IMR-90 (cell line): ENCODE measurements at regions not wholly inside any gene's neighbourhood (a gene's known extent, or its start where the extent isn't known, plus 50 kb on each side); places are given as distances from the start of the nearest gene placed in this dataset.

Experiments
- ATAC-seq: fragments of 200-7000 bp; cut with Tn5 transposase; 2 replicates; pipeline ENCODE4 v1.9.1; 2020; ENCODE audit warnings: low read depth, mild to moderate bottlenecking, moderate library complexity
- BruUV-seq: library from RNA; stranded (reverse); fragments of 400-500 nt; replicated peaks from 2 replicates; lab custom pipeline; 2021; lab: Mats Ljungman, UMichigan
- CTCF ChIA-PET: fragments of 300-600 bp; formaldehyde crosslinking; extraction: SDS; loops from one replicate; lab custom pipeline; 2021; ENCODE audit warnings: antibody characterized with exemption; lab: Yijun Ruan, JAX
- POLR2A ChIA-PET: fragments of 300-600 bp; sonication (Branson Sonifier 250); formaldehyde crosslinking; loops from one replicate; lab custom pipeline; 2022; ENCODE audit warnings: antibody characterized with exemption; ENCODE audit not compliant: unreplicated experiment; lab: Charles Lee
- DNase-seq: peaks from one replicate; pipeline ENCODE4 v3.0.0; 2013
- H2AFZ ChIP-seq: replicated peaks from 2 replicates; pipeline ENCODE3; 2013; ENCODE audit warnings: low read length, mild to moderate bottlenecking; ENCODE audit not compliant: poor library complexity
- H2AK5ac ChIP-seq: 2 replicates; pipeline ENCODE4 v1.6.1; 2013; ENCODE audit warnings: low read depth, low read length, inconsistent platforms
- H2AK9ac ChIP-seq: replicated peaks from 2 replicates; pipeline ENCODE3; 2013; ENCODE audit warnings: mild to moderate bottlenecking, low read depth, low read length, moderate library complexity; ENCODE audit not compliant: poor library complexity
- H2BK120ac ChIP-seq: 2 replicates; pipeline ENCODE4 v1.6.1; 2013; ENCODE audit warnings: low read depth, low read length, inconsistent platforms
- H2BK15ac ChIP-seq: 3 replicates; pipeline ENCODE4 v1.6.1; 2013; ENCODE audit warnings: low read depth, low read length, inconsistent platforms
- H2BK20ac ChIP-seq: 2 replicates; pipeline ENCODE4 v1.6.1; 2013; ENCODE audit warnings: low read depth, mild to moderate bottlenecking, inconsistent platforms, low read length, moderate library complexity
- H2BK5ac ChIP-seq: 2 replicates; pipeline ENCODE4 v1.6.1; 2013; ENCODE audit warnings: mild to moderate bottlenecking, low read depth, low read length, inconsistent platforms; ENCODE audit not compliant: poor library complexity, severe bottlenecking
- H3K14ac ChIP-seq: replicated peaks from 2 replicates; pipeline ENCODE4 v1.6.1; 2013; ENCODE audit warnings: low read depth, low read length, inconsistent platforms
- H3K18ac ChIP-seq: 2 replicates; pipeline ENCODE4 v1.6.1; 2013; ENCODE audit warnings: low read depth, low read length, control low read depth
- H3K23ac ChIP-seq: 2 replicates; pipeline ENCODE4 v1.6.1; 2013; ENCODE audit warnings: low read depth, low read length, inconsistent platforms
- H3K27ac ChIP-seq: 2 replicates; pipeline ENCODE4 v1.5.1; 2013; ENCODE audit warnings: mild to moderate bottlenecking, control low read depth, low read length; ENCODE audit not compliant: insufficient read depth
- H3K27me3 ChIP-seq: 2 replicates; pipeline ENCODE4 v1.6.1; 2013; ENCODE audit warnings: low read length; ENCODE audit not compliant: control insufficient read depth, insufficient read depth
- H3K36me3 ChIP-seq: 2 replicates; pipeline ENCODE4 v1.6.1; 2013; ENCODE audit warnings: low read length, mixed read lengths; ENCODE audit not compliant: control insufficient read depth, insufficient read depth
- H3K4ac ChIP-seq: 2 replicates; pipeline ENCODE4 v1.6.1; 2013; ENCODE audit warnings: low read depth, low read length, inconsistent platforms
- H3K4me1 ChIP-seq: 2 replicates; pipeline ENCODE4 v1.6.1; 2013; ENCODE audit warnings: low read length, mixed read lengths; ENCODE audit not compliant: control insufficient read depth, insufficient read depth
- H3K4me2 ChIP-seq: 2 replicates; pipeline ENCODE4 v1.6.1; 2013; ENCODE audit warnings: low read depth, mild to moderate bottlenecking, control low read depth, low read length, moderate library complexity
- H3K4me3 ChIP-seq: 2 replicates; pipeline ENCODE4 v1.5.1; 2013; ENCODE audit warnings: low read depth, mild to moderate bottlenecking, control low read depth, low read length, moderate library complexity; ENCODE audit not compliant: insufficient read depth
- H3K56ac ChIP-seq: 2 replicates; pipeline ENCODE4 v1.6.1; 2013; ENCODE audit warnings: low read length, inconsistent platforms; ENCODE audit not compliant: insufficient read depth; ENCODE audit errors: extremely low read depth
- H3K79me1 ChIP-seq, 2 experiments: 2 replicates each; pipeline ENCODE4 v1.6.1; 2013; ENCODE audit warnings: low read length in 2 of 2, inconsistent platforms in 1 of 2, low read depth in 1 of 2
- H3K9ac ChIP-seq: 2 replicates; pipeline ENCODE4 v1.6.1; 2013; ENCODE audit warnings: low read depth, low read length, control low read depth
- H3K9me1 ChIP-seq: 2 replicates; pipeline ENCODE4 v1.6.1; 2013; ENCODE audit warnings: low read length, inconsistent platforms; ENCODE audit not compliant: insufficient read depth
- H3K9me3 ChIP-seq: 2 replicates; pipeline ENCODE4 v1.6.1; 2013; ENCODE audit warnings: low read length; ENCODE audit not compliant: control insufficient read depth, insufficient read depth
- H4K20me1 ChIP-seq: 2 replicates; pipeline ENCODE4 v1.6.1; 2013; ENCODE audit warnings: low read length, inconsistent platforms; ENCODE audit not compliant: insufficient read depth
- H4K5ac ChIP-seq: 2 replicates; pipeline ENCODE4 v1.6.1; 2013; ENCODE audit warnings: mild to moderate bottlenecking, low read depth, low read length, control low read depth
- H4K8ac ChIP-seq, 2 experiments: 2 replicates each; pipeline ENCODE4 v1.6.1; 2013; ENCODE audit warnings: low read depth in 2 of 2, low read length in 2 of 2, control low read depth in 1 of 2, inconsistent platforms in 1 of 2
- H4K91ac ChIP-seq: 2 replicates; pipeline ENCODE4 v1.6.1; 2013; ENCODE audit warnings: low read depth, low read length, inconsistent platforms; ENCODE audit not compliant: insufficient read depth
- CEBPB ChIP-seq: IDR thresholded peaks from 2 replicates; pipeline ENCODE4 v1.6.1; 2012; ENCODE audit warnings: low read depth, low read length, improper control_type of control experiment
- FOS ChIP-seq: fragments of 150-350 bp; IDR thresholded peaks from 2 replicates; pipeline ENCODE4 v1.6.1; 2016; ENCODE audit warnings: low read depth, low read length
- MAFK ChIP-seq: IDR thresholded peaks from 2 replicates; pipeline ENCODE4 v1.6.1; 2012; ENCODE audit warnings: low read depth, low read length, improper control_type of control experiment
- MAZ ChIP-seq: IDR thresholded peaks from 2 replicates; pipeline ENCODE4 v1.6.1; 2012; ENCODE audit warnings: low read depth, mild to moderate bottlenecking, low read length, improper control_type of control experiment, moderate library complexity, borderline replicate concordance
- NFE2L2 ChIP-seq: fragments of 150-350 bp; IDR thresholded peaks from 2 replicates; pipeline ENCODE4 v1.6.1; 2016; ENCODE audit warnings: low read depth, mild to moderate bottlenecking, low read length
- POLR2A ChIP-seq: IDR thresholded peaks from 2 replicates; pipeline ENCODE4 v1.6.1; 2012; ENCODE audit warnings: mild to moderate bottlenecking, low read depth, low read length
- RAD21 ChIP-seq: IDR thresholded peaks from 2 replicates; pipeline ENCODE4 v1.6.1; 2012; ENCODE audit warnings: low read length, improper control_type of control experiment
- RCOR1 ChIP-seq: IDR thresholded peaks from 2 replicates; pipeline ENCODE4 v1.6.1; 2012; ENCODE audit warnings: mild to moderate bottlenecking, low read length, improper control_type of control experiment; ENCODE audit not compliant: insufficient replicate concordance
- RFX5 ChIP-seq: IDR thresholded peaks from 2 replicates; pipeline ENCODE4 v1.8.0; 2012; ENCODE audit warnings: low read depth, mild to moderate bottlenecking, low read length, moderate library complexity
- WGBS, 2 experiments: methylation state at CpG; one replicate each; pipeline versions ENCODE4 v1.1.5 to v1.1.7; 2013; ENCODE audit warnings: missing lambda C conversion rate in 2 of 2; ENCODE audit not compliant: insufficient read length in 1 of 2; ENCODE audit errors: extremely low coverage in 2 of 2; 5-methylcytosine and 5-hydroxymethylcytosine counted together
- dilution Hi-C: fragments of 300-500 bp; cut with HindIII; formaldehyde crosslinking; loops from one replicate; pipeline ENCODE4 v1.14.3; 2018; ENCODE audit warnings: low sequenced_read_pairs; ENCODE audit not compliant: unreplicated experiment
- in situ Hi-C: fragments of 300-500 bp; cut with MboI; formaldehyde crosslinking; loops from 3 replicates; pipeline ENCODE4 v1.14.3; 2019; ENCODE audit warnings: low sequenced_read_pairs, inconsistent platforms, mixed read lengths
- intact Hi-C: fragments of 100-400 bp; cut with micrococcal nuclease; formaldehyde crosslinking; loops from 2 replicates; pipeline ENCODE4 v1.10.0; 2022
- TF ChIP-seq, protein P1 (sequence below): conservative IDR thresholded peaks from 2 replicates; pipeline ENCODE4 v1.5.1; 2012; ENCODE audit warnings: mild to moderate bottlenecking, low read depth, low read length, improper control_type of control experiment
- TF ChIP-seq, protein P2 (sequence below): fragments of 150-350 bp; IDR thresholded peaks from 2 replicates; pipeline ENCODE4 v1.6.1; 2016; ENCODE audit warnings: low read depth, mild to moderate bottlenecking, low read length, moderate library complexity, borderline replicate concordance

- H2BK15ac ChIP-seq = no peak overlapping the region
- H3K23ac ChIP-seq = no peak overlapping the region
- ChIA-PET CTCF (no interaction called here), POLR2A (no interaction called here)
- dilution Hi-C loops (no loop called here), in situ Hi-C loops (no loop called here), intact Hi-C loops (no loop called here)
- no peak overlapping the region for H3K4me2 ChIP-seq
- ATAC-seq = no peak
- no peaks in the 10 kb centered on the region for H3K27me3 ChIP-seq
- no peaks in the 10 kb centered on the region for H3K79me1 ChIP-seq
- no CpG with 5 or more reads among the region's 2 CpGs for WGBS, 2 experiments
- no peak for DNase-seq
- H3K18ac ChIP-seq = no peak overlapping the region
- no peaks in the 10 kb centered on the region for H3K36me3 ChIP-seq
- H2AK9ac ChIP-seq = no peak overlapping the region
- H2BK20ac ChIP-seq = no peak overlapping the region
- H4K5ac ChIP-seq = no peak overlapping the region
- no peak overlapping the region for H2AFZ ChIP-seq
- no peak overlapping the region for H2AK5ac ChIP-seq
- no peak for TF ChIP-seq NFE2L2
- TF ChIP-seq RFX5 = no peak
- TF ChIP-seq, protein P1, sequence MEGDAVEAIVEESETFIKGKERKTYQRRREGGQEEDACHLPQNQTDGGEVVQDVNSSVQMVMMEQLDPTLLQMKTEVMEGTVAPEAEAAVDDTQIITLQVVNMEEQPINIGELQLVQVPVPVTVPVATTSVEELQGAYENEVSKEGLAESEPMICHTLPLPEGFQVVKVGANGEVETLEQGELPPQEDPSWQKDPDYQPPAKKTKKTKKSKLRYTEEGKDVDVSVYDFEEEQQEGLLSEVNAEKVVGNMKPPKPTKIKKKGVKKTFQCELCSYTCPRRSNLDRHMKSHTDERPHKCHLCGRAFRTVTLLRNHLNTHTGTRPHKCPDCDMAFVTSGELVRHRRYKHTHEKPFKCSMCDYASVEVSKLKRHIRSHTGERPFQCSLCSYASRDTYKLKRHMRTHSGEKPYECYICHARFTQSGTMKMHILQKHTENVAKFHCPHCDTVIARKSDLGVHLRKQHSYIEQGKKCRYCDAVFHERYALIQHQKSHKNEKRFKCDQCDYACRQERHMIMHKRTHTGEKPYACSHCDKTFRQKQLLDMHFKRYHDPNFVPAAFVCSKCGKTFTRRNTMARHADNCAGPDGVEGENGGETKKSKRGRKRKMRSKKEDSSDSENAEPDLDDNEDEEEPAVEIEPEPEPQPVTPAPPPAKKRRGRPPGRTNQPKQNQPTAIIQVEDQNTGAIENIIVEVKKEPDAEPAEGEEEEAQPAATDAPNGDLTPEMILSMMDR = no peak
- TF ChIP-seq RAD21 = no peak
- TF ChIP-seq RCOR1 = no peak
- TF ChIP-seq FOS = no peak
- no peak for TF ChIP-seq CEBPB
- TF ChIP-seq, protein P2, sequence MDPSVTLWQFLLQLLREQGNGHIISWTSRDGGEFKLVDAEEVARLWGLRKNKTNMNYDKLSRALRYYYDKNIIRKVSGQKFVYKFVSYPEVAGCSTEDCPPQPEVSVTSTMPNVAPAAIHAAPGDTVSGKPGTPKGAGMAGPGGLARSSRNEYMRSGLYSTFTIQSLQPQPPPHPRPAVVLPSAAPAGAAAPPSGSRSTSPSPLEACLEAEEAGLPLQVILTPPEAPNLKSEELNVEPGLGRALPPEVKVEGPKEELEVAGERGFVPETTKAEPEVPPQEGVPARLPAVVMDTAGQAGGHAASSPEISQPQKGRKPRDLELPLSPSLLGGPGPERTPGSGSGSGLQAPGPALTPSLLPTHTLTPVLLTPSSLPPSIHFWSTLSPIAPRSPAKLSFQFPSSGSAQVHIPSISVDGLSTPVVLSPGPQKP = no peak
- no peak for TF ChIP-seq MAZ
- no peak for TF ChIP-seq POLR2A
- TF ChIP-seq MAFK = no peak
- H3K4me1 ChIP-seq = no peaks in the 10 kb centered on the region
- no peak overlapping the region for H2BK120ac ChIP-seq
- H3K9me1 ChIP-seq = no peaks in the 10 kb centered on the region
- H4K91ac ChIP-seq = no peak overlapping the region
- H3K27ac ChIP-seq = no peak overlapping the region
- no peak overlapping the region for H3K9ac ChIP-seq
- BruUV-seq = no TSS peak
- H4K8ac ChIP-seq = no peak overlapping the region
- no peaks in the 10 kb centered on the region for H4K20me1 ChIP-seq
- no peak overlapping the region for H3K56ac ChIP-seq
- H2BK5ac ChIP-seq = no peak overlapping the region
- no peak overlapping the region for H3K14ac ChIP-seq
- no peak overlapping the region for H3K4me3 ChIP-seq
- H3K9me3 ChIP-seq = no peaks in the 10 kb centered on the region
- H3K4ac ChIP-seq = no peak overlapping the region
These were observed 642.3 kb downstream of the MAFB start for GRCh38 chr20:40046703-40047102.
